GM13976 (cell line): ENCODE measurements at regions not wholly inside any gene's neighbourhood (a gene's known extent, or its start where the extent isn't known, plus 50 kb on each side); places are given as distances from the start of the nearest gene placed in this dataset.

Experiments
- DNase-seq: peaks from one replicate; pipeline ENCODE4 v3.0.0; 2012; ENCODE audit warnings: low spot score
- in situ Hi-C: fragments of 300-500 bp; cut with MboI; formaldehyde crosslinking; loops from one replicate; pipeline ENCODE4 v1.12.0; 2022; ENCODE audit warnings: low sequenced_read_pairs, mixed read lengths, inconsistent platforms; ENCODE audit not compliant: unreplicated experiment
- TF ChIP-seq, protein P1 (sequence below): IDR thresholded peaks from 2 replicates; pipeline ENCODE4 v1.5.1; 2012; ENCODE audit warnings: borderline replicate concordance, mild to moderate bottlenecking; ENCODE audit not compliant: insufficient read depth; ENCODE audit errors: extremely low read depth, missing control alignments, control extremely low read depth

DNA sequence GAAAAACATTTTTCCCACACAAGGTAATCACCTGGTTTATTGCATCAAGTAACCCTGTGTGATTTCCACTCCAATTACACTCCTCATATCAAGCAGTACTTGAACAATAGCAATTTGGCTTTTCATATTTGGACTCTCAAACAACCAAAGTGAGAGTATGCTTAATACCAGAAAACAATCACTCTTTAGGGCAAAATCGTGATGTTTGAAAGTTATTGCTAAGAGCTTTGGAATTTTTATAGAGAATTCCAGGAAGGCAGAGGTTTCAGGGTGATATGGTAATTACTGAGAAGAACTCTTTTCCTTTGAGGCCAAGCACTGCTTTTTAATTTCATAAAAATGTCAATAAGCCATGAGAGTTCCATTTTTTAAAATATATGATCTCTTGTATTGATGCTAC is 779.5 kb upstream of the LRRTM1 start:
- TF ChIP-seq, protein P1, sequence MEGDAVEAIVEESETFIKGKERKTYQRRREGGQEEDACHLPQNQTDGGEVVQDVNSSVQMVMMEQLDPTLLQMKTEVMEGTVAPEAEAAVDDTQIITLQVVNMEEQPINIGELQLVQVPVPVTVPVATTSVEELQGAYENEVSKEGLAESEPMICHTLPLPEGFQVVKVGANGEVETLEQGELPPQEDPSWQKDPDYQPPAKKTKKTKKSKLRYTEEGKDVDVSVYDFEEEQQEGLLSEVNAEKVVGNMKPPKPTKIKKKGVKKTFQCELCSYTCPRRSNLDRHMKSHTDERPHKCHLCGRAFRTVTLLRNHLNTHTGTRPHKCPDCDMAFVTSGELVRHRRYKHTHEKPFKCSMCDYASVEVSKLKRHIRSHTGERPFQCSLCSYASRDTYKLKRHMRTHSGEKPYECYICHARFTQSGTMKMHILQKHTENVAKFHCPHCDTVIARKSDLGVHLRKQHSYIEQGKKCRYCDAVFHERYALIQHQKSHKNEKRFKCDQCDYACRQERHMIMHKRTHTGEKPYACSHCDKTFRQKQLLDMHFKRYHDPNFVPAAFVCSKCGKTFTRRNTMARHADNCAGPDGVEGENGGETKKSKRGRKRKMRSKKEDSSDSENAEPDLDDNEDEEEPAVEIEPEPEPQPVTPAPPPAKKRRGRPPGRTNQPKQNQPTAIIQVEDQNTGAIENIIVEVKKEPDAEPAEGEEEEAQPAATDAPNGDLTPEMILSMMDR: no peak
- in situ Hi-C loops: no loop called here
- no peak for DNase-seq

DNA sequence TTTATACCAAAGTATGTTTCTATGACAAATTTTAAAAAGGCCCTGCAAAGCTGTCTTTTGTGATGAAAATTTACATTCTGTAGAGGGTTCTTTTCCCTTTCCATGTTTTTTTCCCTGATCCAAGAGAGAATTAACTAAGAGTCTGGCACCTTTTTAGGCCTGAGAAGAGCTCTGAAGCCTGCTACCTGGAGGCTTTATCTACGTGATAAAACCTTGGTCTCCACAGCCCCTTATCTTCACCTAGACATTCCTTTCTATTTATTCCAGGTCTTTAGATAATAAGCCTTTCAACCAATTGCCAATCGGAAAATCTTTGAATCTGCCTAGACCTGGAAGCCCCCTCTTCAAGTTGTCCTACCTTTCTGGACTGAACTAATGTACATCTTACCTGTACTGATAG is 774.1 kb upstream of the LRRTM1 start:
- DNase-seq: no peak
- TF ChIP-seq, protein P1: no peak
- in situ Hi-C loops: no loop called here

DNA sequence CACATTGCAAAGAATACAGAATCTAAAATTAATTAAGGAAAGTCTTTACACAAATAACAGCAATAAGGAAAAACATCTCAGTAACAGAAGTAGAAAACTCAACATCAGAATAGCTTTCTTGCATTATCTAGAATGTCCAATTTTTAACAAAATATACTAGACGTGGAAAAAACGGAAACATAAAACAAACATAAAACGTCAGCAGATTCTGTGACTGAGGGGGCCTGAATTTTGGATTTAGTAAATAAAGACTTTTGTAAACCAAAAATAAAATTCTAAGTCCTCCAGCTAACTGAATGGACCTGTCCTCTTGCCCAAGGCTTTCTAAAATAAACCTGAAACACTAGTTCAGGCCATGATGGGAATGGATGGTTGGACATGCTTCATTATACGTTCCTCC is 773.5 kb upstream of the LRRTM1 start:
- TF ChIP-seq, protein P1: no peak
- no peak for DNase-seq
- in situ Hi-C loops: no loop called here

DNA sequence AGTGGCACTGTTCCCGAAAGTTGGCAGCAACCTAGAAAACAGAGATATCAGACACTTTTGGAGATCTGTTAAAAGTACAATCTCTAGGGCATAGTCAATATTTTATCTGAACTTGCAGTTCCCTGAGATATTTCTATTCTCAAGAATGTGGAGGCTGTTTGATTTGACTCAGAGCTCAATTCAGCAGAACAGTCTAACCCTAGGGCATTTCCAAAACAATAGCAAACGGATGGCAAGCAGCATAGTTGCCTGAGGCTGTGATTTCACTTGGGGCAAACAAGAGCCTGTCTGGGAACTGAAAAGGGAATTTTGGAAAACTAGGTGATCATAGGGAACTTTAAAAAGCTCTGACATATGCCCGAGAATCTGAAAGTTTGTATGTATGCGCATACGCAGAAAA is 772.8 kb upstream of the LRRTM1 start:
- TF ChIP-seq, protein P1: no peak
- no peak for DNase-seq
- in situ Hi-C loops: no loop called here

DNA sequence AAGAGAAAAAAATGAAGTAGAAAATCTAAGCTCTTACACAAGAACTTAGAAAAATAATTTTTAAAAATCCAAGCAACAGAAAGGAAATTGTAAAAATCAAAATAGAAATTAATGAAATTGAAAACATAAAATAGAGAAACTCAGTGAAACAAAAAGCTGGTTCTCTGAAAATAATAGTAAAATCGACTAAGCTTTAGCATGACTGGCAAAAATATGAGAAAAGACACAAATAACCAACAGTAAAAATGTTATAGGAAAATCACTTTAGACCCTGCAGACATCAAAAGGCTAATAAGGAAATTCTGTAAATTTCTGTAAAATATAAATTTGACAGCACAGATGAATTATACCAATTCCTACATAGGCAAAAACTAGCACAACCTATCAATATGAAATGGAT is 768.9 kb upstream of the LRRTM1 start:
- TF ChIP-seq, protein P1: no peak
- DNase-seq: no peak
- in situ Hi-C loops: no loop called here

DNA sequence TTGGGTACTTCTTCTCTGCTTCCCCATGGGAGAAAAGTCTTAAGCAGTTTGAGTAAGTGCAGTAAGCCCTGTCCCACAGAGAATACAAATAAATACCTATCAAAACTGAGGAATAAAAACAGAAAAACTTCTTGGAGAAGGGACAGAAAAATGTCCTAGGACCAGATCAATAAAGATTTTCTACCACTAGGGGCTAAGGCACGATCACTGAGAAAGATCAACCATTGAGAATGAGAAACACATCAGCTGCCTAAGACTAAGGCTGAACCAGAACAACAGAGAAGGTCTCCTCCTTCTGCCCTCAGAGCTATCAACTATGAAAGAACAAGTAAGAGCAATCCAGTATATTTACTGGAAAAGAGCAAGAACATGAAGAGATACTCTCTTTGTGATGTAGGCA is 763.6 kb upstream of the LRRTM1 start:
- in situ Hi-C loops: no loop called here
- TF ChIP-seq, protein P1: no peak
- DNase-seq: no peak

DNA sequence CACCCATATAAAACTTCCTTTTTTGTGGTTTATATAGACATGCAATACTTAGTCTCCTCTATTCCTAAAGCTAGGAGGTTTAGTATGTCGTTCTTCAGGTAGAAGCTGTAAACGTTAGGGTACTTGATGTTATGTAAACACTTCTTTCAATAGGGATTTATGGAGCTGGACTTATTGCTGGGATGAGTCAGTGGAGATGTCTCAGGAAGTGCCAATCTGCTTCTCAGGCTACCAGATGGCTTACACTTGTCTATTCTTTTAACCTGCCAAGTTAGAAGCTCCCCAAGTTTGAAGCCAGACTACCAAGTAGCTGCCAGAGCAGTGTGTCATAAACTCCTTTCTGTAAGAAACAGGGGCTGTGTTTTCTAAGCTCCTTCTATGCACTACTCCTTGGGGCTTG is 756.5 kb upstream of the LRRTM1 start:
- TF ChIP-seq, protein P1: no peak
- in situ Hi-C loops: no loop called here
- no peak for DNase-seq
